ENCODE measurements at regions not wholly inside any gene's neighbourhood (a gene's known extent, or its start where the extent isn't known, plus 50 kb on each side); places are given as distances from the start of the nearest gene placed in this dataset.

- TF ChIP-seq REST (IDR thresholded peaks at IDR 0.05; ENCODE audit: insufficient read depth in 1 of 2, low read depth in 2 of 2, low read length in 1 of 2): no peak
- no peak for TF ChIP-seq POLR2AphosphoS5 (IDR thresholded peaks at IDR 0.05; ENCODE audit: low read depth, low read length)
- no peak for TF ChIP-seq CTCF (IDR thresholded peaks at IDR 0.05)
- TF ChIP-seq SIN3A (IDR thresholded peaks at IDR 0.05; ENCODE audit: borderline replicate concordance, insufficient read depth, low read depth, low read length): no peak
Measured at GRCh38 chr15:87561641-87562040, 694.9 kb downstream of the NTRK3 start.
